Brain microvascular endothelial cell (primary cell): ENCODE measurements at regions not wholly inside any gene's neighbourhood (a gene's known extent, or its start where the extent isn't known, plus 50 kb on each side); places are given as distances from the start of the nearest gene placed in this dataset.

Experiments used
- DNase-seq: peaks from one replicate; pipeline ENCODE4 v3.0.0-alpha.2; 2020
- H3K27ac ChIP-seq: fragments of 250-450 bp; sonication (Bioruptor Pico); 2 replicates; pipeline ENCODE4 v1.5.1; 2020; ENCODE audit warnings: mild to moderate bottlenecking, moderate library complexity
- H3K27me3 ChIP-seq: fragments of 250-450 bp; sonication (Bioruptor Pico); replicated peaks from 2 replicates; pipeline ENCODE4 v1.5.1; 2020; ENCODE audit warnings: mild to moderate bottlenecking
- H3K36me3 ChIP-seq: fragments of 250-450 bp; sonication (Bioruptor Pico); replicated peaks from 2 replicates; pipeline ENCODE4 v1.5.1; 2020; ENCODE audit warnings: mild to moderate bottlenecking
- H3K4me3 ChIP-seq: 2 replicates; pipeline ENCODE4 v1.5.1; 2011; ENCODE audit warnings: low read depth, mild to moderate bottlenecking, control low read depth, low read length, moderate library complexity
- CTCF ChIP-seq: IDR thresholded peaks from 2 replicates; pipeline ENCODE4 v1.5.1; 2011; ENCODE audit warnings: low read depth, mild to moderate bottlenecking, moderate library complexity, low read length, control low read depth, inconsistent platforms; ENCODE audit errors: missing control alignments
- in situ Hi-C: cut with HindIII; loops from 2 replicates; pipeline ENCODE4 v1.10.0; 2017; ENCODE audit warnings: low sequenced_read_pairs, low pct_ligation_motif_present

GRCh38 chr11:37110385-37110784 lies 512.3 kb upstream of the RAG2 start:
- no peak overlapping the region for H3K4me3 ChIP-seq

GRCh38 chr11:37109286-37109585 lies 511.2 kb upstream of the RAG2 start:
- Histone ChIP-seq H3K27me3 (no peaks in the 10 kb centered on the region), H3K4me3 (no peak overlapping the region), H3K36me3 (no peaks in the 10 kb centered on the region), H3K27ac (no peak overlapping the region)
- TF ChIP-seq CTCF, result no peak
- in situ Hi-C loops, result no loop called here
- DNase-seq, result no peak

More at GRCh38 chr11:37110385-37110784, 512.3 kb upstream of the RAG2 start:
- TF ChIP-seq CTCF, result no peak
- no peaks in the 10 kb centered on the region for H3K27me3 ChIP-seq
- DNase-seq, result no peak
- in situ Hi-C loops, result no loop called here
- no peaks in the 10 kb centered on the region for H3K36me3 ChIP-seq
- no peak overlapping the region for H3K27ac ChIP-seq

- TF ChIP-seq CTCF, result no peak
- Histone ChIP-seq H3K27me3 (no peaks in the 10 kb centered on the region), H3K27ac (no peak overlapping the region), H3K36me3 (no peaks in the 10 kb centered on the region), H3K4me3 (no peak overlapping the region)
- in situ Hi-C loops, result no loop called here
- DNase-seq, result no peak
Observed at GRCh38 chr11:37108436-37109285, 510.6 kb upstream of the RAG2 start.

- Histone ChIP-seq H3K27ac (no peak overlapping the region), H3K4me3 (no peak overlapping the region), H3K27me3 (no peaks in the 10 kb centered on the region), H3K36me3 (no peaks in the 10 kb centered on the region)
- no peak for DNase-seq
- in situ Hi-C loops, result no loop called here
- TF ChIP-seq CTCF, result no peak
Observed at GRCh38 chr11:37107831-37108230, 509.8 kb upstream of the RAG2 start.

- Histone ChIP-seq H3K27me3 (no peaks in the 10 kb centered on the region), H3K36me3 (no peaks in the 10 kb centered on the region), H3K27ac (no peak overlapping the region), H3K4me3 (no peak overlapping the region)
- TF ChIP-seq CTCF, result no peak
- in situ Hi-C loops, result no loop called here
- no peak for DNase-seq
Observed at GRCh38 chr11:37107415-37107814, 509.4 kb upstream of the RAG2 start.

GRCh38 chr11:37105427-37105826 lies 507.4 kb upstream of the RAG2 start:
- DNase-seq, result no peak
- no peaks in the 10 kb centered on the region for H3K27me3 ChIP-seq
- H3K27ac ChIP-seq, result no peak overlapping the region
- no peak for TF ChIP-seq CTCF
- no peaks in the 10 kb centered on the region for H3K36me3 ChIP-seq
- no peak overlapping the region for H3K4me3 ChIP-seq
- in situ Hi-C loops, result no loop called here
